ENCODE measurements at regions not wholly inside any gene's neighbourhood (a gene's known extent, or its start where the extent isn't known, plus 50 kb on each side); places are given as distances from the start of the nearest gene placed in this dataset.
A peak's percentile ranks its signal among the peaks of the same experiment; 100 is the strongest.

GRCh38 chr16:85392756-85393673 is 220.1 kb upstream of the GSE1 start:
- TF ChIP-seq POLR2A (IDR thresholded peaks at IDR 0.05) (no peak), CTCF (IDR thresholded peaks at IDR 0.05) (no peak)
- no peaks in the 10 kb centered on the region for H3K27me3 ChIP-seq
- peak overlapping the region in 1 of 2 donors; percentile 50 for H3K27ac ChIP-seq
- H3K9me3 ChIP-seq: no peaks in the 10 kb centered on the region
- no peak overlapping the region for H3K4me3 ChIP-seq
- WGBS, 2 donors: 82 to 93% methylated on average over 14 to 17 of the region's 17 CpGs
- peaks cover 44% of the 10 kb centered on the region for H3K4me1 ChIP-seq
- intact Hi-C loops (cut with DNase I; ENCODE audit: low total_unique reads): no loop called here
- H3K36me3 ChIP-seq (ENCODE audit: low read depth, missing control alignments): no peaks in the 10 kb centered on the region
- DNase-seq: peak; percentile 12

GRCh38 chr16:85393674-85394451 is 219.3 kb upstream of the GSE1 start:
- intact Hi-C loops (cut with DNase I; ENCODE audit: low total_unique reads): no loop called here
- 67 to 76% methylated on average over 23 to 29 of the region's 34 CpGs for WGBS, 2 donors
- Histone ChIP-seq H3K4me3 (no peak overlapping the region), H3K36me3 (ENCODE audit: low read depth, missing control alignments) (no peaks in the 10 kb centered on the region), H3K27ac (peak overlapping the region; percentile 9 to 50), H3K9me3 (no peaks in the 10 kb centered on the region), H3K27me3 (no peaks in the 10 kb centered on the region), H3K4me1 (peaks cover 44% of the 10 kb centered on the region)
- DNase-seq: peak; percentile 53
- TF ChIP-seq POLR2A (IDR thresholded peaks at IDR 0.05) (no peak), CTCF (IDR thresholded peaks at IDR 0.05) (peak; percentile 72 to 91 (median 77))

GRCh38 chr16:85394456-85395206 is 218.5 kb upstream of the GSE1 start:
- H3K27ac ChIP-seq: peak overlapping the region; percentile 9 to 50
- 84 to 89% methylated on average over 21 of the region's 21 CpGs for WGBS, 2 donors
- intact Hi-C loops (cut with DNase I; ENCODE audit: low total_unique reads): no loop called here
- no peak overlapping the region for H3K4me3 ChIP-seq
- H3K27me3 ChIP-seq: no peaks in the 10 kb centered on the region
- H3K4me1 ChIP-seq: peaks cover 41% of the 10 kb centered on the region
- TF ChIP-seq CTCF (IDR thresholded peaks at IDR 0.05): no peak
- TF ChIP-seq POLR2A (IDR thresholded peaks at IDR 0.05): no peak
- H3K9me3 ChIP-seq: no peaks in the 10 kb centered on the region
- H3K36me3 ChIP-seq (ENCODE audit: low read depth, missing control alignments): no peaks in the 10 kb centered on the region
- DNase-seq: peak; percentile 13

GRCh38 chr16:85395207-85395912 is 217.8 kb upstream of the GSE1 start:
- Histone ChIP-seq H3K4me1 (peaks cover 35% of the 10 kb centered on the region), H3K4me3 (no peak overlapping the region), H3K27me3 (no peaks in the 10 kb centered on the region), H3K27ac (peak overlapping the region; percentile 35 to 69), H3K9me3 (no peaks in the 10 kb centered on the region), H3K36me3 (ENCODE audit: low read depth, missing control alignments) (no peaks in the 10 kb centered on the region)
- intact Hi-C loops (cut with DNase I; ENCODE audit: low total_unique reads): no loop called here
- WGBS, 2 donors: 38 to 39% methylated on average over 18 to 25 of the region's 25 CpGs
- TF ChIP-seq POLR2A (IDR thresholded peaks at IDR 0.05) (no peak), CTCF (IDR thresholded peaks at IDR 0.05) (no peak)
- DNase-seq: peak; percentile 86
